LNCAP (cell line): ENCODE measurements at regions not wholly inside any gene's neighbourhood (a gene's known extent, or its start where the extent isn't known, plus 50 kb on each side); places are given as distances from the start of the nearest gene placed in this dataset.

ENCODE experiments used
- TF ChIP-seq, protein P1 (sequence below): fragments of 450-650 bp; IDR thresholded peaks from 2 replicates; pipeline ENCODE4 v1.5.1; 2017; ENCODE audit warnings: mild to moderate bottlenecking

DNA sequence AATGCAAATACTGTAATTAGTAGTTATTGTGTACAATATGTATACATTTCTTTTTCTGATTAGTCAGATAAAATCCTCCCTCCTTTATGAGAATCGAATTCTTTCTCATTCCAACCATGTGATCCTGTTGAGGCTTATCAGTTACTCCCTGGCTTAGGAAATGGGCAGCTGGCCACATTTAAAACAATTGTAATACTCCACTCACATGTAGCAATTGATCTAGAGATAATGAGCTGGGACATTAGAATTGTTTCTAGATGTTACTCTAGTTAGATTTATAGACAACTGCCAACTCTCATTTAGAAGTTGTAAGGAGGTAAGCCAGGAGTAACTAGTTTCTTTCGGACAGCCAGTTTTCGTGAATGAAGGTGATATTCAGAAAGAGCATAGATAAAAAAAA is 859.3 kb upstream of the AADAT start:
- TF ChIP-seq, protein P1, sequence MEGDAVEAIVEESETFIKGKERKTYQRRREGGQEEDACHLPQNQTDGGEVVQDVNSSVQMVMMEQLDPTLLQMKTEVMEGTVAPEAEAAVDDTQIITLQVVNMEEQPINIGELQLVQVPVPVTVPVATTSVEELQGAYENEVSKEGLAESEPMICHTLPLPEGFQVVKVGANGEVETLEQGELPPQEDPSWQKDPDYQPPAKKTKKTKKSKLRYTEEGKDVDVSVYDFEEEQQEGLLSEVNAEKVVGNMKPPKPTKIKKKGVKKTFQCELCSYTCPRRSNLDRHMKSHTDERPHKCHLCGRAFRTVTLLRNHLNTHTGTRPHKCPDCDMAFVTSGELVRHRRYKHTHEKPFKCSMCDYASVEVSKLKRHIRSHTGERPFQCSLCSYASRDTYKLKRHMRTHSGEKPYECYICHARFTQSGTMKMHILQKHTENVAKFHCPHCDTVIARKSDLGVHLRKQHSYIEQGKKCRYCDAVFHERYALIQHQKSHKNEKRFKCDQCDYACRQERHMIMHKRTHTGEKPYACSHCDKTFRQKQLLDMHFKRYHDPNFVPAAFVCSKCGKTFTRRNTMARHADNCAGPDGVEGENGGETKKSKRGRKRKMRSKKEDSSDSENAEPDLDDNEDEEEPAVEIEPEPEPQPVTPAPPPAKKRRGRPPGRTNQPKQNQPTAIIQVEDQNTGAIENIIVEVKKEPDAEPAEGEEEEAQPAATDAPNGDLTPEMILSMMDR: no peak

DNA sequence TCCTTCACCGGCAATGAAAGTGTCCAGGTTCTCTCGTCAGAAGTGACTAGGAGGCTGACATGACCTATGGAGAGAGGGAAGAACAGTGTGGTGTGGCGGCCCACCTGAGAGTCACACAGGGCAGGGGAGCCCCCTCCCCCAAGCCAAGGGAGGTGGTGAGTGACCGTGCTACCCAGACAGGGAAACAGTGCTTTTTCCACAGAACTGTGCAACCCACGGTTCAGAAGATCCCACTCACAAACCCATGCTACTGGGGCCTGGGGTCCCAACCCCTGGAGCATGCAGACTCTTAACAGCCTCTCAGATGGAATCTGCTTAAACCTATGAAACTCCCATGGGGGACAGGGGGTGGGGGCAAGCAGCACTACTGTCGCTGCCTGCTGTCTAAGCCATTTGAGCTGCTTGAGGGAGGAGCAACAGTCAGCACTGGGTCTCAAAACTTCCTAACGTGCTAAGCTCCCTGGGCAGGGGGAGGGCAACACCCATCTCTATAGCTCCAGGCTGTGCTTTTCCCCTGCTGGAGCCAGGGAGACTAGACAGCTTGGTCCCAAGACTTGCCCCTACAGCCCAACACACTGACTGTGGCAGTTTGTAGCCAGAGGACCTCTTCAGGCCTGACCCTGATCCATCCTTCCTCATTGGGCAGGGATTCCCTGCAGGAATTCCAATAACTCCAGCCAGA is 850.4 kb upstream of the AADAT start:
- TF ChIP-seq, protein P1: no peak

DNA sequence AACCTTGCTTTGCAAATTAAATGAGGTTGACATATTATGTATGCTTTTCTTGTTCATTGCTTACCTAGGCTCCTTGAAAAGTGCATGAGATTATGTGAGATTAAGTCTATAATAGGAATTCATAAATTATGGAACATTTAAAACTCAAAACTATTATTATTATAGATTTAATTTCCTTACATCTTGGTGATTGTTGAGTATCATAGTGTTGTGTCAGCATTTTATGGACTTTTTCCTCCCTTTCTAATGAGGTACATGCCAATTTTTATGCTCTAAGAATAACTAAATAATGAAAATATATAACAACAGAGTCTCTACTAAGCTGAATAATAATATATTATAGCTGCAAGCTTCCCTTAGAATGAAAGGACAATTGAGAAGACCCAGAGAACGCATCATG is 848.8 kb upstream of the AADAT start:
- TF ChIP-seq, protein P1: no peak

DNA sequence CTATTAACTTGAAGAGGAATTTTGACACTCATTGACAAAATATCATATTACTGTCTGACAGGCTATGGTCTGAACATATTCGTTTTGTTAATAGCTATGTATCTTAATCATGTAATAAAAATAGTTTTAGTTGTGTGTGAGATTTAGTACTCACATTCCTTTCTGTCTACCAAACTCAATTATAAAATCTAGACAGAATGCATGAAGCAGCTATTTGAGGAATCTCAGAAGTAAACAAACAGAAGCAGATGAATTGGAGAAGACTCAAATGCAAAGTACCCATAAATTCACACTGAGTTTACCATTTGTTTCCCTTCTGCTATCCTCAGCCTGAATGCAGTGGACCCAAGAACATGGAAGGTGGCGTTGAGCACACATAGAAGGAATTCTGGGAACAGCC is 841.6 kb upstream of the AADAT start:
- TF ChIP-seq, protein P1: no peak

DNA sequence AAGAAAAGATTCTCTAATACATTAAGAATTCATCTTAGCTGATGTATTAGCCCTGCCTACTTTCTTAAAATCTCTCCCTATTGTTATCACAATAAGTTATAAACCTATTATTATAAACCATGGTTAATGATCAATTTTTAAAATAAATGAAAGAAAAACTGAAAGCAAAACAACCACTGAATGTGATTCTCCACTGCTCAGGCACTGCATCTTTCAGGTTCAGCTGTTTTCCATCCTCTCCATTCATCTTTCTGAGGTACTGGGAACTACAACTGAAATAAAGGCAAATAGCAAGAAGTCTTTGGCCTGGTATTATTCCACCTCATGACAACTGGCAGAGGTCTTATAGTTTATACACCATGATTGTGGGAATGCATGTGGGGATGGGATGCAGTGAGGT is 798.9 kb upstream of the AADAT start:
- TF ChIP-seq, protein P1: no peak

DNA sequence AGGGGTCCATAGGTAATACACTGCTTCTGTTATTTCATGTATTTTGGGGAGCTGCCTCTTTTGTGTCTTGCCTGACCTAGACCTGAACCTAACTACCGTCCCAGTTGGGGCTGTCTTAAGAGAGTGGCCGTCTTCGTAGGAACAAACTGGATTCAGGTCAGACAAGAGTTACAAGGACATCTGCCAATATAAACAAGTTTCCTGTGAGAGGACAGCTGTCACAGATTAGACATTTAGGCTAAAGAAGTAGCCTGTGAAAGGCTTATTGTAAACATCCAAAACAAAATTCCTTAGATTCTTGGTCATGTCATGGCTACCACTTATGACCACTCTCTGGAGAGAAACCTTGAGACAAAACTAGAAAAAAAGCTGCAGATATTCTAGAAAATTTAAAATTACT is 797.6 kb upstream of the AADAT start:
- TF ChIP-seq, protein P1: no peak

DNA sequence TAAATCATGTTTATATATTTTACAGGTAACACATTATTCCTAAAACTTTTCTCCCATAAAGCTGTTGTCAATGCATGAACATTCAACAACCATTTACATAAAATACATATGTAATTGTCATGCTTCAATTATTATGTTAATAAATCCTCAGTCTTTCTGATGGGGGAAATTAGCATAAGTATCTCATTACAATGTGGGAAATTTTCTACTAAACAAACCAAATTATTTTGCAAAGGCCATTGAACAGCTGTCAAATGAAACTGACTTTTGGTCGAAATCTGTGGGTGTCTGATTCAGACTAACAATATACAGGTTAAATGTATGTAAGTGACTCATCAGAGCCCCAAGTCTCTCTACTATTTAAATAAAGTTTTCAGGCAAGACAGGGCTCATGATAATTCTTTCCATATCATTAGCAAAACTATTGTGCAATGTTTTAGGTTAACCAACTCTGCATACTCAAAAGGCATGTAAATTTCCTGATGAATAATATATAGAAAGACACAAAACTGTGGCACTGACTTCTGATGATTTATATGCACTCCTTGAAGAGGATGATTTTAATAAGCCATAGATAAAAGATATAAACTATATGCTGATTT is 795.3 kb upstream of the AADAT start:
- TF ChIP-seq, protein P1: no peak
